A673 (cell line): ENCODE measurements at regions not wholly inside any gene's neighbourhood (a gene's known extent, or its start where the extent isn't known, plus 50 kb on each side); places are given as distances from the start of the nearest gene placed in this dataset.

Experiments used
- BruUV-seq: library from RNA; stranded (reverse); fragments of 400-500 nt; replicated peaks from 2 replicates; lab custom pipeline; 2021; lab: Mats Ljungman, UMichigan
- CTCF ChIA-PET: fragments of 300-600 bp; sonication (Branson Sonifier 250); formaldehyde crosslinking; loops from one replicate; lab custom pipeline; 2022; ENCODE audit warnings: antibody characterized with exemption; lab: Charles Lee
- POLR2A ChIA-PET: fragments of 300-600 bp; sonication (Branson Sonifier 250); formaldehyde crosslinking; loops from one replicate; lab custom pipeline; 2022; ENCODE audit warnings: antibody characterized with exemption; ENCODE audit not compliant: low non-redundant PET; lab: Charles Lee
- DNase-seq: peaks from one replicate; pipeline ENCODE4 v3.0.0-alpha.2; 2015; ENCODE audit warnings: low spot score
- H3K27ac ChIP-seq: fragments of 200-600 bp; sonication (generic); 2 replicates; pipeline ENCODE4 v1.5.1; 2016; ENCODE audit warnings: mixed run types, low read depth, mild to moderate bottlenecking, mixed read lengths, antibody characterized with exemption, low read length; ENCODE audit not compliant: poor library complexity, severe bottlenecking
- H3K27me3 ChIP-seq: fragments of 200-600 bp; sonication (generic); replicated peaks from 2 replicates; pipeline ENCODE4 v1.6.1; 2017; ENCODE audit warnings: mixed run types, low read depth, mild to moderate bottlenecking, mixed read lengths, antibody characterized with exemption, low read length; ENCODE audit not compliant: insufficient read depth, poor library complexity
- H3K36me3 ChIP-seq: fragments of 200-600 bp; sonication (generic); 2 replicates; pipeline ENCODE4 v1.6.1; 2016; ENCODE audit warnings: mixed run types, mild to moderate bottlenecking, mixed read lengths, antibody characterized with exemption, low read length; ENCODE audit not compliant: insufficient read depth, poor library complexity, severe bottlenecking
- H3K4me1 ChIP-seq: fragments of 200-600 bp; sonication (generic); 2 replicates; pipeline ENCODE4 v1.6.1; 2017; ENCODE audit warnings: mixed run types, mild to moderate bottlenecking, mixed read lengths, antibody characterized with exemption, low read length; ENCODE audit not compliant: insufficient read depth, poor library complexity, severe bottlenecking
- H3K4me3 ChIP-seq: fragments of 200-600 bp; sonication (generic); 2 replicates; pipeline ENCODE4 v1.5.1; 2016; ENCODE audit warnings: low read depth, mixed run types, mild to moderate bottlenecking, mixed read lengths, low read length; ENCODE audit not compliant: poor library complexity, severe bottlenecking
- H3K9me3 ChIP-seq: fragments of 200-600 bp; sonication (generic); 2 replicates; pipeline ENCODE4 v1.6.1; 2016; ENCODE audit warnings: mixed run types, low read depth, mild to moderate bottlenecking, mixed read lengths, antibody characterized with exemption, low read length; ENCODE audit not compliant: poor library complexity, severe bottlenecking
- EZH2 ChIP-seq: fragments of 200-600 bp; sonication (generic); IDR thresholded peaks from 2 replicates; pipeline ENCODE4 v1.6.1; 2017; ENCODE audit warnings: borderline replicate concordance, low read depth, mild to moderate bottlenecking, mixed read lengths, antibody characterized with exemption, low read length; ENCODE audit not compliant: poor library complexity, severe bottlenecking
- intact Hi-C: fragments of 100-400 bp; cut with micrococcal nuclease; formaldehyde crosslinking; loops from one replicate; pipeline ENCODE4 v1.10.0; 2022; ENCODE audit not compliant: unreplicated experiment
- TF ChIP-seq, protein P1 (sequence below): fragments of 300-800, 200-600 bp; sonication (generic); conservative IDR thresholded peaks from 2 replicates; pipeline ENCODE4 v1.5.1; 2017; ENCODE audit warnings: low read depth, mild to moderate bottlenecking, antibody characterized with exemption, low read length, moderate library complexity, mixed read lengths

DNA sequence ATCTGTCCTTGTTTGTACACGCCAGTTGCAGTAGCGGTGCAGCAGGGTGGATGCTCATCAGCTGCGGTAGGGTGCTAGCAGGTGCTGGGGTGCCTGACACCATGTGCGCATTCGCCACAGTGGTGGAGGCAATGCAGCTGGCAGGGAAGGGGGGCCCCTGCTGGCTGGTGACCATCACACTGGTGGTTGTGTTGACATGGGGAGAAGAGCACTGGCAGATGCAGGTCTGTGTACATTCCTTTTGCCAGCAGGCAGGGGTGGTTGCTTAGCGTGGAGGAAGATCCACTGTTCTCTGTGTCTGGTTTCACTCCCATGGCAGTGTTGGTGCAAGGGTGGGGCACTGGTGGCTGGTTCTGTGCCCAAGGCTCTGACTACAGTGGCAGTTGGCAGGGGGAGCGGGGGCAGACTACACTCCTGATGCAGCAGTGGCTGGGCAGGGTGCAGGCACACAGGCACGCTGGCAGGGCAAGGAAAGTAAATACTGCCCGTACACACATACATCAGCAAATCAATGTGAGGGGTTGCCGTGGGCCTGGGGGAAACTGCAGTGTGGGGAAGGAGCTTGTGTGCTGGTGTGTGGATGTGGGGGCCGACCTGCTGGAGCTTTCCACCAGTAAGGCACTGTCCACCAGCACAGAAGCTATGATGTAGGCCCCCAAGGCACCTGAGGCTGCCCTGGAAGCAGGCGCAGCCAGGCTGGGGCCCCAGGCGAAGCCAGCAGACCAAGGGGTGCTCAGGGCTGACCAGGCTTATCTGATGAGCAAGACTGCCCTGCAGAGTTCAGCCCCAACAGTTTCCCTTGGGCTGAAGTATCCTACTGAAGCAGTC is 87.2 kb upstream of the UNC5B start:
- CTCF ChIA-PET = no interaction called here
- no TSS peak for BruUV-seq
- intact Hi-C loops = no loop called here
- Histone ChIP-seq H3K4me3 (no peak overlapping the region), H3K4me1 (peaks cover 14% of the 10 kb centered on the region), H3K27ac (no peak overlapping the region), H3K27me3 (no peaks in the 10 kb centered on the region), H3K9me3 (no peaks in the 10 kb centered on the region), H3K36me3 (no peaks in the 10 kb centered on the region)
- DNase-seq = no peak
- TF ChIP-seq, protein P1, sequence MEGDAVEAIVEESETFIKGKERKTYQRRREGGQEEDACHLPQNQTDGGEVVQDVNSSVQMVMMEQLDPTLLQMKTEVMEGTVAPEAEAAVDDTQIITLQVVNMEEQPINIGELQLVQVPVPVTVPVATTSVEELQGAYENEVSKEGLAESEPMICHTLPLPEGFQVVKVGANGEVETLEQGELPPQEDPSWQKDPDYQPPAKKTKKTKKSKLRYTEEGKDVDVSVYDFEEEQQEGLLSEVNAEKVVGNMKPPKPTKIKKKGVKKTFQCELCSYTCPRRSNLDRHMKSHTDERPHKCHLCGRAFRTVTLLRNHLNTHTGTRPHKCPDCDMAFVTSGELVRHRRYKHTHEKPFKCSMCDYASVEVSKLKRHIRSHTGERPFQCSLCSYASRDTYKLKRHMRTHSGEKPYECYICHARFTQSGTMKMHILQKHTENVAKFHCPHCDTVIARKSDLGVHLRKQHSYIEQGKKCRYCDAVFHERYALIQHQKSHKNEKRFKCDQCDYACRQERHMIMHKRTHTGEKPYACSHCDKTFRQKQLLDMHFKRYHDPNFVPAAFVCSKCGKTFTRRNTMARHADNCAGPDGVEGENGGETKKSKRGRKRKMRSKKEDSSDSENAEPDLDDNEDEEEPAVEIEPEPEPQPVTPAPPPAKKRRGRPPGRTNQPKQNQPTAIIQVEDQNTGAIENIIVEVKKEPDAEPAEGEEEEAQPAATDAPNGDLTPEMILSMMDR = no peak
- TF ChIP-seq EZH2 = no peak
- POLR2A ChIA-PET = no interaction called here

DNA sequence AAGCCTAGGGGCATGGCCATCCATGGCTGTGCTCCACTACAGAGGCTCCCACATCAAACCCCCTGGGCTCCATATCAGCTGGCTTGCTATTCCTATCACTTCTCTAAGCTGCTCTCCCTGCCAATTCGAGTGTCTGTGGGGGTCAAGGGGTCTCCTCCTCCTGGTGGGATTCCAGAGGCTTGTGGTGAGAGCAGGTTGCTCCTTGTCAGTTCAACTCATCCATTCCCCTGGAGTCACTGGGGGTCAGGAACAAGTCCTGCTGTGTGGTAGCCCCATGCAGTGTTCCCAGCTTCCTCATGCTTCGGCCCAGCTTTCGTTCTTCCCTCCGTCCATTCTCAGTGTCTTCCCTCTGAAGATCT is 86.6 kb upstream of the UNC5B start:
- Histone ChIP-seq H3K27me3 (no peaks in the 10 kb centered on the region), H3K4me3 (no peak overlapping the region), H3K27ac (no peak overlapping the region), H3K9me3 (no peaks in the 10 kb centered on the region), H3K36me3 (no peaks in the 10 kb centered on the region), H3K4me1 (peaks cover 14% of the 10 kb centered on the region)
- no TSS peak for BruUV-seq
- POLR2A ChIA-PET = no interaction called here
- no peak for DNase-seq
- CTCF ChIA-PET = no interaction called here
- no peak for TF ChIP-seq EZH2
- TF ChIP-seq, protein P1 = no peak
- intact Hi-C loops = no loop called here

DNA sequence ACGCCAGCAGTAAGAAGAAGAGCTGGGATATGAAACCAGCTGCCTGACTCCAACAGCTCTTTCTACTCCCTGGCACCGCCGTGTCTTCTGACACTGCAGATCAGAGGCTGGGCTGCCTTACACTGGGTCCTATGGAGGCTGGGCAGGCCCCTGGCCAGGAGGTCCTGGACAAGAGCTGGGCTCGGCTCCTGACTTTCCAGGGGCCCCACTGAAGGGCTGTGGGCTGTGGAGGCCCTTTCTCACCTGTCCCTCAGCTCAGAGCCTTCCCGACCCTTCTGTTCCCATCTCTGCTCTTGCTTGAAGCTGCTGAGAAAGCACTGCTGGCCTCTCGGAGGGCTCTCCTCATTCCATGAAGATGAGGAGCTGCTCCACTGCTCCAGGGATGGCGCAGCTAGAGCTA is 85.9 kb upstream of the UNC5B start:
- ChIA-PET POLR2A (no interaction called here), CTCF (no interaction called here)
- TF ChIP-seq, protein P1 = no peak
- TF ChIP-seq EZH2 = no peak
- H3K4me1 ChIP-seq = peaks cover 14% of the 10 kb centered on the region
- intact Hi-C loops = no loop called here
- no peaks in the 10 kb centered on the region for H3K36me3 ChIP-seq
- no peak overlapping the region for H3K27ac ChIP-seq
- no peak overlapping the region for H3K4me3 ChIP-seq
- H3K27me3 ChIP-seq = no peaks in the 10 kb centered on the region
- H3K9me3 ChIP-seq = no peaks in the 10 kb centered on the region
- no TSS peak for BruUV-seq
- no peak for DNase-seq
